ENCODE measurements at regions not wholly inside any gene's neighbourhood (a gene's known extent, or its start where the extent isn't known, plus 50 kb on each side); places are given as distances from the start of the nearest gene placed in this dataset.

DNA sequence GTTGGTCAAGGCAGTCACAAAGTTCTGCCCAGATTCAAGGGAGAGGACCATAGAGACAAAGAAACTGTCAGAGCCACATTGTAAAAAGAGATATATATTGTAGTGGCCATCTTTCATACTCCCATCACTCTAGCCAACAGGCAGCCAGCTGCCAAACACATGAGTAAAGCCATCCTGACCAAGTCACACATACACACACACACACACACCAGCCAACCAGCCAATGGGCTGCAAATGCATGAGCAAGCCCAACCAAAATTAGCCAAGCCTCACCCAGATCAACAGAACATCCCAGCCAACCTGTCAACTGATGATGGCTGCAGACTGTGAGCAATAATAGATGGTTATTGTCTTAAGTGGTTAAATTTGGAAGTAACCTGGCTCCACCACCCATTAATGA lies 120.7 kb downstream of the SEC16B start:
- in situ Hi-C loops (cut with HindIII; ENCODE audit: low sequenced_read_pairs): no loop called here

DNA sequence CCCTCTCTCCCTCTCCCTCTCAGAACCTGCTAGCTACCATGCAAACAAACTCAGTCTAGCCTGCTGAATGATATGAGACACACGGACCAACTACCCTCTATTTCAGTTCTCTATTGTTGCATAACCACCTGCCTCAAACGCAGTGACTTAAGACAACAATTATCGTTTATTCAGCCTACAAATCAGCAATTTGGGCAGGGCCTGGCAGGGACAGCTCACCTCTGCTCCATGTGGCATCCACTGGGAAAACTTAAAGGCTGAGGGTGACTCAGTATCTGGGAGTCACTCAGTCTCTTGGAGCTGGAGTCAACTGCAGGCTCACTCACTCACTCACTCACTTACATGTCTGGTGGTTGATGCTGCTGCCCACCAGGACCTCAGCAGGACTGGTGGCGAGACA lies 121.3 kb downstream of the SEC16B start:
- in situ Hi-C loops (cut with HindIII; ENCODE audit: low sequenced_read_pairs): no loop called here

DNA sequence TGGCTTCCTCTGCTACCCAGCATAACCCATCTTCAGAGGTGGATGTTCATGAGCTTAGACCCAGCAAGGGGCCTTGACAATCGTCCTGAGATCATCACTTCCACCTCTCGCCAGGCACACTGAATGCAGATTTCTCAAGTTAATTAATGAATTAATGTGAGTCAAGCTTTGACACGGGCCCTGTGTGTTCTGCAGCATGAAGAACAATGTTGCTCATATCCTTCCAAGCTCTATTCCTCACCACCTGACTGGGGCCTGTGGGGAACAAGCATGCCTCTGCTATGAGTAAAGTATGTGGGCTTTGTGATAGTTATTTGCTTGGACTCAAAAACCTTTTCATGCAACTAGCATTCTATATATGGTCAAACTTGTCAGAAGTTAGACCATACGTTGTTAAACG lies 122.0 kb downstream of the SEC16B start:
- in situ Hi-C loops (cut with HindIII; ENCODE audit: low sequenced_read_pairs): no loop called here

DNA sequence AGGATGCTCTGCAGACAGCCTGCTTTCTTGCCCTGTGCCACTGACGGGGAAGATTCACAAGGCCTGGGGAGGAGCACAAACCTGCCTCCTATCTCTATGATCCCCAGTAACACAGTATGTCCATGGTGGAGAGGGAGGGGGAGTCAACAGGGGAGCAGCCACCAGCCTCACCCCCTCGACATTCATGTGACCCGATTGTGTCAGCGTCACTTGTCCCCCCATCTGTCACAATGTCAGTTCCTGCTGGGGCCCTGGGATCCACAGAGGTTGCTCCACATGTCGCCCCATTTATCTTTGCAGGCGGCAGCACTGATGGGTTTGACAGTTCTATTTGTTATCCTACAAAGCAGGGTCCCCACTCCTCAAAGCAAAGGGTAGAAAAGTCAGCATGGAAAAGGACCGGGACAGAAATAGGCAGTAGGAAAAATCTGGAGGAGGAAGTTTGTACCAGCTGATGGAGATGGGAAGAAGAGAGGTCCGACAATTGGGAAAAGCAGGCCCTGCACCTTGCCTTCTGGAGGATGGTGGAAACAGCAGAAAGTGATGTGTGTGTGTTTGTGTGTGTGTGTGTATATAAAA lies 130.9 kb downstream of the SEC16B start:
- in situ Hi-C loops (cut with HindIII; ENCODE audit: low sequenced_read_pairs): no loop called here

DNA sequence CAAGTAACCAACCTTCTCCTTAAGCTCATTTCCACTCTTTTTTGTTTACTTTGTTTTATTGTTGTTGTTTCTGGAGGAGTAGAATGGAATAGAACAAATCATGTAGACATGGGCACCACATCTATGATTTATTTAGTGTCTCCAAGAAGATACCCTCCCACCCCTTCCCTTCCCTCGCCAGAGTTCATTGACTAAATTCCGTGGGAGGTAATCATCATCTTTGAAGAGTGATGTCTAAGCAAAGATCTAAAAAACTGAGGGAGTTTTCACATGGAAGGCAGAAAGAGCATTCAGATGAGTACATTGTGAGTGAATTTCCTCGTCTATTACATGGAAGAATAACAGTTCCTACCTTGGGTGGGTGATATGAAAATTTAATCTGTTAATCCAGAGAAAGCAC lies 136.2 kb downstream of the SEC16B start:
- in situ Hi-C loops (cut with HindIII; ENCODE audit: low sequenced_read_pairs): loop anchor here (5.0 kb wide), 1 partner anchor 39 kb away; no protein-coding TSS in a partner anchor

DNA sequence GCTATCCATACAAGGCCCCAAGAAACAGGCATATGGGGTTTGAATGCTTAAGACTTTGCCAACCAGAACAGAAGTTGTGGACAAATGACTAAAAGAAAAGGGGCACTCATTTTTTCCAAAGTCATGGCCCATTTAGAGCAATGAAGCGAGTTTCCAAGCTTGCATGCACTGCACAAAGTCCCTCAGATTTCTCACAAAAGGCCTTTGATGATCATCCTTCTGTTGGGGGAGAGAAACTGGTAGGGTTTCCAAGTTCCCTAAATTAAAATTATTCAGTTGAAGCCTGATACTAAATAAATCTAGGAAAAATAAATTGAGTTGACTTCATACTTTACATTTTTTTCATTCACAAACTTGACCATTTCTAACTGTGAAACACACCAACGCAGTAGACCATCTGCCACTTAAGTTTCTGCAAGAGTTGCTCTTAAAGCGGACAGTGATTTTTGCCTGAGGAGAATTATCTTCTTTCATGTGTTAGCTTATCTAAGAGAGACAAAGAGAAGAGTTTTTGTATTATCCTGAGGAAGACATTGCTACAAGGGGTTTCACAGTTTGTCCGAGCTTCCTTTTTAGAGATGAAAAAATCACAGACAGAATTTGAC lies 139.2 kb downstream of the SEC16B start:
- in situ Hi-C loops (cut with HindIII; ENCODE audit: low sequenced_read_pairs): loop anchor here (5.0 kb wide), 1 partner anchor 42 kb away; no protein-coding TSS in a partner anchor

DNA sequence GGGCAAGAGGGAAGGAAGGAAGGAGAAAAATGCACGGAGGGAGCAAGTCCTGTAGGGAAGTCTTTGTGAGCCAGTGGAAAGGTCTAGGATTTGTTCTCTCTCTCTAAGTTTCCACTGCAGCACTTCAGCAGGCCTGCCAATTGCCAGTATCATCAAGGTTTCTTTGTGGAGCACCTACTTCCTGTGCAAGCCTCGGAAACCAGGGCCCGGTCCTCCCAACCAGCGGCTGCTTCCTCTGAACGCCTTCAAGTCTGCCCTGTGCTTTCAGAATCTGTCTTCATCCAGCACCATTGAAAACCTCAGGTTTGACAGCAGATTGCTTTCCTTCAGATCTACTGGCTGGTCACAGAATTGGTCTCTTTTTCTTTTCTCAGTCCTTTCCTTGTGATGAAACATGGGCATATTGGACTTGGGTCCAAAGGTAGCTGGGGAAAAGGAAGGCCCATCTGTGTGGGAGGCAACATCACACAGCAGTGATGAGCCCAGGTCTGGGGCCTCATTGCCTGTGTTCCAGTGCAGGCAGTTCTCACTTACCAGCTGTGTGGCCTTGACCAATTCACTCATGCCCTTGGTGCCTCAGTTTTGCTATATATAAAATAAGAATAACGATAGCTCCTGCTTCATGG lies 144.5 kb downstream of the SEC16B start:
- in situ Hi-C loops (cut with HindIII; ENCODE audit: low sequenced_read_pairs): no loop called here

- in situ Hi-C loops (cut with HindIII; ENCODE audit: low sequenced_read_pairs): no loop called here
These were observed 145.3 kb downstream of the SEC16B start for GRCh38 chr1:177824508-177824982.

DNA sequence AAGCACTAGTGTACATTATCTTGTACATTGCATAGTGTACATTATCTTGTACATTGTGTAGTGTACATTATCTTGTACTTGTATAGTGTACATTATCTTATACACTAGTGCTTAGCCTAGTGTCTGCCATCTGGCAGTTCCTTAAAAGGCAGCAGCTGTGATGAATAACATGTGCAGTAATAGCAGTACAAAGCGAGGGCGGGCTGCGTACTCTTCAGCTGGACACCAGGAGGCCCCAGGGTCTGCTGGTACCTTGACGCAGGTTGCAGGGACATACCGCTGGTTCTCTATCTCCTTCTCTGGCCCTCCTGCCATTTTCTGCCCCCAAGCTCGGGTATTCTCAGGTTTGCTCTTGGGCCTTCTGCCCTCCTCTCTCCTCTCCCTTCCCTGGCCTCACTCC lies 149.6 kb downstream of the SEC16B start:
- in situ Hi-C loops (cut with HindIII; ENCODE audit: low sequenced_read_pairs): no loop called here

DNA sequence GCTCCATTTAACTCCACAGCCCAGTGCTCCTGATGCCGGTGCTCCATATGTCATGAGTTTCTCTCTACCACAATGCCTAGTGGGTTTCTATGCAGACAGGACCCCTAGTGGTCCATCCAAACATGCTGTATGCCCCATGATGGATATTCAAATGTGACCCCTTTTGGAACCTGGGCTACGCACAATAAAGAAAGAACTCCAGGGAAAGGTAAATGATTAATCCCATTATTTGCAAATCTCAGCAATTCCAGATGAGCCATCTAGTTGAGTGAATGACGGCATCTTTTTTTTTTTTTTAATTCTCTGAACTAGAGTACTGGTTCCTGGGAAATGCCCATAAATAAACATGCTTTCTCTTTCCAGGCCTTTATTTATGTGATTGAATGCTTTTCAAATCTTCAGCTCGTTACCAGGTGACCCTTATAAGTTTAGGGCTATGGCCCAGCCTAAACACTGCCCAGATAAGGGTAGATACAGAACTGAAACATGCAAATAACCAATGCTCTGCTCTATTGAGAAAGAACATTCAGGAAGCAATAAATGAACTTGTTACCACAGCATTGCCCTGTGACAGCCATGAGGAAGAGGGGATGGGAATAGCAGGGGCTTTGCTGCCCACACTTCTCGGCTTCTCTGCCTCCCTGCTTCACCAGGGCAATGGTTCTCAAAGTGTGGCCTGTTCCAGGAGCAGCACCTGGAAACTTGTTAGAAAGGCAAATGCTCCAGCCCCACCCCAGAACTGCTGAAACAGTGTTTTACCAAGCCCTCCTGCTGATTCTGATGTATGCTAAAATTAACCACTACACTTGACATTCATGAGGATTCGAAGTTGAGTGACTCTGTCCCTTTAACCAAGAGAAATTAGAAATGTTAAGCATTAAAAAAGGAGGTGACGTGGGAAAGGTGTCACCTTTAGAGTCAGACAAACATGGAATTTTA lies 151.7 kb downstream of the SEC16B start:
- in situ Hi-C loops (cut with HindIII; ENCODE audit: low sequenced_read_pairs): no loop called here

GRCh38 chr1:177812650-177813049 lies 157.2 kb downstream of the SEC16B start:
- in situ Hi-C loops (cut with HindIII; ENCODE audit: low sequenced_read_pairs): no loop called here

DNA sequence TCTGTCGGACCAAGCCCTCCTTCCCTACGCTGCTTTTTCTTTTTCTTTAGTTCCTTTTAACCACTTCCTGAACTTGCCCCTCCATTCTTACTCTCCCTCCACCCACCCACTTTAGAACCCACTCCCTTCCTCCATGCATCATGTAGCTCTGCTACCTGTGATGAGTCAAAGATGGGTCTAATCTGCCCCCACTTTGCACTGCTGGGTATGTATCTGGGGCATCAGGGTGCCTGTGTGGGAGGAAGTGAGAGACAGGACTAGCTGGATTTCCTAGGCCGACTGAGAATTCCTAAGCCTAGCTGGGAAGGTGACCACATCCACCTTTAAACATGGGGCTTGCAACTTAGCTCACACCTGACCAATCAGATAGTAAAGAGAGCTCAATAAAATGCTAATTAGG lies 157.7 kb downstream of the SEC16B start:
- in situ Hi-C loops (cut with HindIII; ENCODE audit: low sequenced_read_pairs): no loop called here

DNA sequence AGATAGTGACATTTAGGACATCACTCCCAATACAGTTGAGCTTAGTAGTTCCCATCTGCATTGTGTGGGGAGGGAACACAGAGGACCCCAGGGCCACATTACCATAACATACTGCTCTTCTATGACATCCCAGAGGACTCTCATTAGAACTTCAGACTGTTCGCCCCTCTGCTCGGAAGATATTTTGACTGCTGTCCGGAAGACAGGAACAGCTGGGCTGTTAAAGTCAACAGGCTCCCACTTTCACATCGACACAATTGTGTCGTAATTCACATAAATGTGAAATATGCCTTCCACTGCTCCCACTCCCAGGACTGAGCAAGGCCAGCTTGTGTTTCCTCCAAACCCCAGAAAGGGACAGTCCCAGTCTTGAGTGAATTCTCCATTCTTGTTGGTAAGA lies 158.4 kb downstream of the SEC16B start:
- in situ Hi-C loops (cut with HindIII; ENCODE audit: low sequenced_read_pairs): no loop called here

GRCh38 chr1:177809819-177810218 lies 160.0 kb downstream of the SEC16B start:
- in situ Hi-C loops (cut with HindIII; ENCODE audit: low sequenced_read_pairs): no loop called here

DNA sequence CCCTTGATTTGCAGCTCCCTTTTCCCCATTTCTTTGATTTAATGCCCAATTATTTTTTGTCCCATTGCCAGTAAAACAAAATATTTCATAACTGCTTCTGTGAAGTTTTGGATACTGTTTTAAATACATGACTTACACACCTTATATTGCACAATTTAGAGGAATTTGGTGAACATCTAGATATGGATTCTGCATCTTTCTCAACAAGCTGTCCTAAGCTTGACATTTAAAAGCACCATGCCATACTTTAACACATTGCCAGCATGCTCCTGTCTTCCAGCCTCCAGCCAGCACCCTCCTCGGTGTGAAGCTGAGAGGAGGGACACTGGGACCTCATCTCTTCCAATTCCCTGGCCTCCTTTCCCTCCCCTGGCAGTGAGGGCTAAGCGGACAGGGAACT lies 167.6 kb downstream of the SEC16B start:
- in situ Hi-C loops (cut with HindIII; ENCODE audit: low sequenced_read_pairs): no loop called here

GRCh38 chr1:177801790-177802189 lies 168.1 kb downstream of the SEC16B start:
- in situ Hi-C loops (cut with HindIII; ENCODE audit: low sequenced_read_pairs): no loop called here

GRCh38 chr1:177800400-177801088 lies 169.3 kb downstream of the SEC16B start:
- in situ Hi-C loops (cut with HindIII; ENCODE audit: low sequenced_read_pairs): no loop called here

- in situ Hi-C loops (cut with HindIII; ENCODE audit: low sequenced_read_pairs): no loop called here
These were observed 170.1 kb downstream of the SEC16B start for GRCh38 chr1:177799746-177800145.

GRCh38 chr1:177798614-177799013 lies 171.2 kb downstream of the SEC16B start:
- in situ Hi-C loops (cut with HindIII; ENCODE audit: low sequenced_read_pairs): no loop called here

DNA sequence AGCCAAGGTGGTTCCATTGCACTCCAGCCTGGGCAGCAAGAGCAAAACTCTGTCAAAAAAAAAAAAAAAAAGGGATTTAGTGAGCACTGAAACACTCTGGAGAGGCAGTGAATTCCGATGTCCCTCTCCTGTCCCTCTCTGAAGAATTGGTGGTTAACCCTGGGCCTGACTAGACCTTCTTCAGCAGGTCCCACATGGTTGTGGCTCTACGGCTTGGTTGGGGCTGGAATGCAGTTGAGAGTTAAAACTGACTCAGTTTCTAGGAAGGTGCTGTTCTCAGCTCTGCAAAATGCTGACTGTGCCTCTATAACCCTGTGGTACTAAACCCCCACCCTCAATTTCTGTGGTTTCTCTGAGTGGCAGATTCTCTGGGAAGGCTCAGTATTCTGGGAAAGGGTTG lies 173.3 kb downstream of the SEC16B start:
- in situ Hi-C loops (cut with HindIII; ENCODE audit: low sequenced_read_pairs): no loop called here

Data from endothelial cell of hepatic sinusoid (primary cell).